ENCODE measurements at regions not wholly inside any gene's neighbourhood (a gene's known extent, or its start where the extent isn't known, plus 50 kb on each side); places are given as distances from the start of the nearest gene placed in this dataset.

GRCh38 chr13:73696713-73697112 lies 437.5 kb downstream of the KLF12 start:
- TF ChIP-seq POLR2A (IDR thresholded peaks at IDR 0.05; ENCODE audit: low read length) (no peak), GATA1 (IDR thresholded peaks at IDR 0.05; ENCODE audit: low read depth, low read length) (no peak)
